ENCODE measurements at regions not wholly inside any gene's neighbourhood (a gene's known extent, or its start where the extent isn't known, plus 50 kb on each side); places are given as distances from the start of the nearest gene placed in this dataset.
A peak's percentile ranks its signal among the peaks of the same experiment; 100 is the strongest.
"Not testable (repeated sequence)": the region's sequence is repeated elsewhere in the genome, so short reads cannot be mapped to it uniquely, and the experiment has no call there.

DNA sequence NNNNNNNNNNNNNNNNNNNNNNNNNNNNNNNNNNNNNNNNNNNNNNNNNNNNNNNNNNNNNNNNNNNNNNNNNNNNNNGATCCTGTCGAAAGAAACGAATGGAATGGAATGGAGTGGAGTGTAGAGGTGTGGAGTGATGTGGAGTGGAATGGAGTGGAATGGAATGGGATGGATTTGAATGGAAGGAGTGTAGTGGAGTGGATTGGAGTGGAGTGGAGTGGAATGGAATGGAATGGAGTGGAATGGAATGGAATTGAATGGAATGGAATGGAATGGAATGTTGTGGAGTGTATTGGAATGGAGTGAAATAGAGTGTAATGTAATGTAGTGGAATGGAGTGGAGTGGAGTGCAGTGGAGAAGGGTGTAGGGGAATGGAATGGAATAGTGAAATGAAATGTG is 1275.4 kb upstream of the TPTE start:
- H3K27me3 ChIP-seq (ENCODE audit: control insufficient read depth, insufficient read depth, low read length); H3K27ac ChIP-seq (ENCODE audit: low read depth, low read length); H3K4me1 ChIP-seq (ENCODE audit: control insufficient read depth, insufficient read depth, low read length); H3K36me3 ChIP-seq (ENCODE audit: control insufficient read depth, insufficient read depth, low read length); H3K9ac ChIP-seq (ENCODE audit: low read depth, low read length); H3K4me3 ChIP-seq (ENCODE audit: low read depth, low read length): not testable (repeated sequence)
- H3K9me3 ChIP-seq (ENCODE audit: control insufficient read depth, insufficient read depth, low read length): peaks cover 23% of the 10 kb centered on the region

DNA sequence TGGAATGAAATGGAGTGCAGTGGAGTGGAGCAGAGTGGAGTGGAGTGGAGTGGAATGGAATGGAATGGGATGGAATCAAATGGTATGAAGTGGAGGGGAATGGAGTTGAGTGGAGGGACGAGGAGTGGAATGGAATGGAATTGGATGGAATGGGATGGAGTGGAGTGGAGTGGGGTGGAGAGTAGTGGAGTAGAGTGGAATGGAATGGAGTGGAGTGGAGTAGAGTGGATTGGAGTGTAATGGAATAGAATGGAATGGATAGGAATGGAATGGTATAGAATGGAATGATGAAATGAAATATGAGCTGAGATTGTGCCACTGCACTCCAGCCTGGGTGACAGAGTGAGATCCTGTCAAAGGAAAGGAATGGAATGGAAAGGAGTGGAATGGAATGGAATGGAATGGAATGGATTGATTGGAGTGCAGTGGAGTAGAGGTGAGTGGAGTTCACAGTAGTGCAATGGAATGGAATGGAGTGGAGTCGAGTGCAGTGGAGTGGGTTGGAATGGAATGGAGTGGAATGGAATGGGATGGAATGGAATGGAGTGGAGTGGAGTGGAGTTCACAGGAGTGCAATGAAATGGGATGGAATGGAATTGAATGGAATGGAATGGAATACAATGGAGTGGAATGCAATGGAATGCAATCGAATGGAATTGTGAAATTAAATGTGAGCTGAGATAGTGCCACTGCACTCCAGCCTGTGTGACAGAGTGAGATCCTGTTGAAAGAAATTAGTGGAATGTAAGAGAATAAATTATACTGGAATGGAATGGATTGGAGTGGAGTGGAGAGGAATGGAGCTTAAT is 1274.7 kb upstream of the TPTE start:
- not testable (repeated sequence) for H3K4me1 ChIP-seq (ENCODE audit: control insufficient read depth, insufficient read depth, low read length); H3K9ac ChIP-seq (ENCODE audit: low read depth, low read length); H3K27me3 ChIP-seq (ENCODE audit: control insufficient read depth, insufficient read depth, low read length); H3K36me3 ChIP-seq (ENCODE audit: control insufficient read depth, insufficient read depth, low read length); H3K27ac ChIP-seq (ENCODE audit: low read depth, low read length)
- Histone ChIP-seq H3K9me3 (ENCODE audit: control insufficient read depth, insufficient read depth, low read length) (peaks cover 23% of the 10 kb centered on the region), H3K4me3 (ENCODE audit: low read depth, low read length) (peak overlapping the region; percentile 12; the same call in 1 of the 2 replicates)

DNA sequence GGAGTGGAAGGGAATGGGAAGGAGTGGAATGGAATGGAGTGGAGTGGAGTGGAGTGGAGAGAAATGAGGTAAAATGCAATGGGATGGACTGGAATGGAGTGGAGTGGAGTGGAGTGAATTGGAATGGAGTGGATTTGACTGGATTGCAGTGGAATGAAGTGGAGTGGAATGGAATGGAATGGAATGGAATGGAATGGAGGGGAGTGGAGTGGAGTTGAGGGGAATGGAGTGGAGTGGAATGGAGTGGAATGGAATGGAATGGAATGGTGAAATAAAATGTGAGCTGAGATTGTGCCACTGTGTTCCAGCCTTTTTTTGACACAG is 1274.1 kb upstream of the TPTE start:
- H3K27me3 ChIP-seq (ENCODE audit: control insufficient read depth, insufficient read depth, low read length); H3K9ac ChIP-seq (ENCODE audit: low read depth, low read length); H3K4me1 ChIP-seq (ENCODE audit: control insufficient read depth, insufficient read depth, low read length); H3K27ac ChIP-seq (ENCODE audit: low read depth, low read length); H3K36me3 ChIP-seq (ENCODE audit: control insufficient read depth, insufficient read depth, low read length): not testable (repeated sequence)
- Histone ChIP-seq H3K9me3 (ENCODE audit: control insufficient read depth, insufficient read depth, low read length) (peaks cover 23% of the 10 kb centered on the region), H3K4me3 (ENCODE audit: low read depth, low read length) (peak overlapping the region; percentile 12; the same call in 1 of the 2 replicates)

DNA sequence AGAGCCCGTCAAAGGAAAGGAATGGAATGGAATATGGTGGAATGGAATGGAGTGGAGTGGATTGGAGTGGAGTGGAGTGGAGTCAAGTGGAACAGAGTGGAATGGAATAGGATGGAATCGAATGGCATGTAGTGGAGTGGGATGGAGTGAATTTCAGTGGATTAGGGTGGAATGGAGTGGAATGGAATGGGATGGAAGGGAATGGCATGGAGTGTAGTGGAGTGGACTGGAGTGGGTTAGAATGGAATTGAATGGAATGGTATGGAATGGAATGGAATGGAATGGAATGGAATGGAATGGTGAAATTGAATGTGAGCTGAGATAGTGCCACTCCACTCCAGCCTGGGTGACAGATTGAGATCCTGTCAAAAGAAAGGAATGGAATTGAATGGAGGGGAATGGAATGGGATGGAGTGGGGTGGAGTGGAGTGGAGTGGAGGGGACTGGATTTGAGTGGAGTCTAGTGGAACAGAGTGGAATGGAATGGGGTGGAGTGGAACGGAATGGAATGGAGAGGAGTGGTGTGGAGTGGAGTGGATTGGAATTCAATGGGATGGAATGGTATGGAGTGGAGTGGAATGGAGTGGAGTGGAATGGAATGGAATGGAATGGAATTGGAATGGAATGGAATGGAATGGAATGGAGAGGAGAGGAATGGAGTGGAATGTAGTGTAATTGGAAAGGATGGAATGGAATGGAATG is 1273.6 kb upstream of the TPTE start:
- not testable (repeated sequence) for H3K4me1 ChIP-seq (ENCODE audit: control insufficient read depth, insufficient read depth, low read length); H3K9ac ChIP-seq (ENCODE audit: low read depth, low read length); H3K4me3 ChIP-seq (ENCODE audit: low read depth, low read length); H3K27ac ChIP-seq (ENCODE audit: low read depth, low read length); H3K27me3 ChIP-seq (ENCODE audit: control insufficient read depth, insufficient read depth, low read length); H3K36me3 ChIP-seq (ENCODE audit: control insufficient read depth, insufficient read depth, low read length)
- peaks cover 23% of the 10 kb centered on the region for H3K9me3 ChIP-seq (ENCODE audit: control insufficient read depth, insufficient read depth, low read length)
